ENCODE measurements at regions not wholly inside any gene's neighbourhood (a gene's known extent, or its start where the extent isn't known, plus 50 kb on each side); places are given as distances from the start of the nearest gene placed in this dataset.

- H3K9ac ChIP-seq (ENCODE audit: low read depth in 1 of 2, low read length in 2 of 2), result no peak overlapping the region
- H3K4me3 ChIP-seq (ENCODE audit: low read depth in 1 of 2, low read length in 2 of 2), result no peak overlapping the region
- H3K9me3 ChIP-seq (ENCODE audit: control insufficient read depth in 1 of 2, low read length in 2 of 2), result no peaks in the 10 kb centered on the region
- peaks cover 10 to 30% of the 10 kb centered on the region in 2 donors for H3K36me3 ChIP-seq (ENCODE audit: control insufficient read depth in 1 of 2, insufficient read depth in 2 of 2, low read length in 2 of 2)
- H3K27ac ChIP-seq (ENCODE audit: low read depth, low read length), result no peak overlapping the region
- H3K27me3 ChIP-seq (ENCODE audit: control insufficient read depth in 1 of 2, insufficient read depth in 2 of 2, low read length in 2 of 2), result no peaks in the 10 kb centered on the region
- H3K4me1 ChIP-seq (ENCODE audit: control insufficient read depth in 1 of 2, insufficient read depth in 2 of 2, low read length in 2 of 2), result no peaks in the 10 kb centered on the region
Observed at GRCh38 chr18:46262856-46263255, 158.7 kb downstream of the HAUS1 start.

- H3K9me3 ChIP-seq (ENCODE audit: control insufficient read depth in 1 of 2, low read length in 2 of 2), result no peaks in the 10 kb centered on the region
- no peaks in the 10 kb centered on the region for H3K4me1 ChIP-seq (ENCODE audit: control insufficient read depth in 1 of 2, insufficient read depth in 2 of 2, low read length in 2 of 2)
- no peaks in the 10 kb centered on the region for H3K27me3 ChIP-seq (ENCODE audit: control insufficient read depth in 1 of 2, insufficient read depth in 2 of 2, low read length in 2 of 2)
- H3K27ac ChIP-seq (ENCODE audit: low read depth, low read length), result no peak overlapping the region
- H3K9ac ChIP-seq (ENCODE audit: low read depth in 1 of 2, low read length in 2 of 2), result no peak overlapping the region
- H3K4me3 ChIP-seq (ENCODE audit: low read depth in 1 of 2, low read length in 2 of 2), result no peak overlapping the region
- H3K36me3 ChIP-seq (ENCODE audit: control insufficient read depth in 1 of 2, insufficient read depth in 2 of 2, low read length in 2 of 2), result peaks cover 10 to 30% of the 10 kb centered on the region in 2 donors
Observed at GRCh38 chr18:46264255-46264654, 160.1 kb downstream of the HAUS1 start.

GRCh38 chr18:46265196-46266156 lies 161.3 kb downstream of the HAUS1 start:
- H3K36me3 ChIP-seq (ENCODE audit: control insufficient read depth in 1 of 2, insufficient read depth in 2 of 2, low read length in 2 of 2), result peaks cover 10 to 30% of the 10 kb centered on the region in 2 donors
- H3K27me3 ChIP-seq (ENCODE audit: control insufficient read depth in 1 of 2, insufficient read depth in 2 of 2, low read length in 2 of 2), result no peaks in the 10 kb centered on the region
- H3K9ac ChIP-seq (ENCODE audit: low read depth in 1 of 2, low read length in 2 of 2), result no peak overlapping the region
- H3K9me3 ChIP-seq (ENCODE audit: control insufficient read depth in 1 of 2, low read length in 2 of 2), result no peaks in the 10 kb centered on the region
- no peaks in the 10 kb centered on the region for H3K4me1 ChIP-seq (ENCODE audit: control insufficient read depth in 1 of 2, insufficient read depth in 2 of 2, low read length in 2 of 2)
- H3K27ac ChIP-seq (ENCODE audit: low read depth, low read length), result no peak overlapping the region
- H3K4me3 ChIP-seq (ENCODE audit: low read depth in 1 of 2, low read length in 2 of 2), result no peak overlapping the region

- Histone ChIP-seq H3K4me3 (ENCODE audit: low read depth in 1 of 2, low read length in 2 of 2) (no peak overlapping the region), H3K4me1 (ENCODE audit: control insufficient read depth in 1 of 2, insufficient read depth in 2 of 2, low read length in 2 of 2) (no peaks in the 10 kb centered on the region), H3K27me3 (ENCODE audit: control insufficient read depth in 1 of 2, insufficient read depth in 2 of 2, low read length in 2 of 2) (no peaks in the 10 kb centered on the region), H3K9me3 (ENCODE audit: control insufficient read depth in 1 of 2, low read length in 2 of 2) (no peaks in the 10 kb centered on the region), H3K27ac (ENCODE audit: low read depth, low read length) (no peak overlapping the region), H3K9ac (ENCODE audit: low read depth in 1 of 2, low read length in 2 of 2) (no peak overlapping the region), H3K36me3 (ENCODE audit: control insufficient read depth in 1 of 2, insufficient read depth in 2 of 2, low read length in 2 of 2) (peaks cover 10 to 30% of the 10 kb centered on the region in 2 donors)
Observed at GRCh38 chr18:46266473-46266872, 162.3 kb downstream of the HAUS1 start.

GRCh38 chr18:46268671-46269070 lies 164.5 kb downstream of the HAUS1 start:
- Histone ChIP-seq H3K9ac (ENCODE audit: low read depth in 1 of 2, low read length in 2 of 2) (no peak overlapping the region), H3K4me1 (ENCODE audit: control insufficient read depth in 1 of 2, insufficient read depth in 2 of 2, low read length in 2 of 2) (no peaks in the 10 kb centered on the region), H3K27ac (ENCODE audit: low read depth, low read length) (no peak overlapping the region), H3K36me3 (ENCODE audit: control insufficient read depth in 1 of 2, insufficient read depth in 2 of 2, low read length in 2 of 2) (peaks cover 7 to 19% of the 10 kb centered on the region in 2 donors), H3K4me3 (ENCODE audit: low read depth in 1 of 2, low read length in 2 of 2) (no peak overlapping the region), H3K9me3 (ENCODE audit: control insufficient read depth in 1 of 2, low read length in 2 of 2) (no peaks in the 10 kb centered on the region), H3K27me3 (ENCODE audit: control insufficient read depth in 1 of 2, insufficient read depth in 2 of 2, low read length in 2 of 2) (no peaks in the 10 kb centered on the region)

GRCh38 chr18:46269275-46269674 lies 165.1 kb downstream of the HAUS1 start:
- Histone ChIP-seq H3K9me3 (ENCODE audit: control insufficient read depth in 1 of 2, low read length in 2 of 2) (no peaks in the 10 kb centered on the region), H3K27me3 (ENCODE audit: control insufficient read depth in 1 of 2, insufficient read depth in 2 of 2, low read length in 2 of 2) (no peaks in the 10 kb centered on the region), H3K36me3 (ENCODE audit: control insufficient read depth in 1 of 2, insufficient read depth in 2 of 2, low read length in 2 of 2) (peaks cover 7 to 14% of the 10 kb centered on the region in 2 donors), H3K4me3 (ENCODE audit: low read depth in 1 of 2, low read length in 2 of 2) (no peak overlapping the region), H3K9ac (ENCODE audit: low read depth in 1 of 2, low read length in 2 of 2) (no peak overlapping the region), H3K27ac (ENCODE audit: low read depth, low read length) (no peak overlapping the region), H3K4me1 (ENCODE audit: control insufficient read depth in 1 of 2, insufficient read depth in 2 of 2, low read length in 2 of 2) (no peaks in the 10 kb centered on the region)

- no peak overlapping the region for H3K4me3 ChIP-seq (ENCODE audit: low read depth in 1 of 2, low read length in 2 of 2)
- H3K27ac ChIP-seq (ENCODE audit: low read depth, low read length), result no peak overlapping the region
- H3K9me3 ChIP-seq (ENCODE audit: control insufficient read depth in 1 of 2, low read length in 2 of 2), result no peaks in the 10 kb centered on the region
- no peaks in the 10 kb centered on the region for H3K27me3 ChIP-seq (ENCODE audit: control insufficient read depth in 1 of 2, insufficient read depth in 2 of 2, low read length in 2 of 2)
- H3K9ac ChIP-seq (ENCODE audit: low read depth in 1 of 2, low read length in 2 of 2), result no peak overlapping the region
- H3K36me3 ChIP-seq (ENCODE audit: control insufficient read depth in 1 of 2, insufficient read depth in 2 of 2, low read length in 2 of 2), result peaks cover 0 to under 1% of the 10 kb centered on the region in 2 donors
- no peaks in the 10 kb centered on the region for H3K4me1 ChIP-seq (ENCODE audit: control insufficient read depth in 1 of 2, insufficient read depth in 2 of 2, low read length in 2 of 2)
Observed at GRCh38 chr18:46271488-46271887, 167.3 kb downstream of the HAUS1 start.

- Histone ChIP-seq H3K4me1 (ENCODE audit: control insufficient read depth in 1 of 2, insufficient read depth in 2 of 2, low read length in 2 of 2) (no peaks in the 10 kb centered on the region), H3K9ac (ENCODE audit: low read depth in 1 of 2, low read length in 2 of 2) (no peak overlapping the region), H3K4me3 (ENCODE audit: low read depth in 1 of 2, low read length in 2 of 2) (no peak overlapping the region), H3K36me3 (ENCODE audit: control insufficient read depth in 1 of 2, insufficient read depth in 2 of 2, low read length in 2 of 2) (no peaks in the 10 kb centered on the region), H3K9me3 (ENCODE audit: control insufficient read depth in 1 of 2, low read length in 2 of 2) (no peaks in the 10 kb centered on the region), H3K27ac (ENCODE audit: low read depth, low read length) (no peak overlapping the region), H3K27me3 (ENCODE audit: control insufficient read depth in 1 of 2, insufficient read depth in 2 of 2, low read length in 2 of 2) (no peaks in the 10 kb centered on the region)
Observed at GRCh38 chr18:46273861-46274260, 169.7 kb downstream of the HAUS1 start.

- Histone ChIP-seq H3K27ac (ENCODE audit: low read depth, low read length) (no peak overlapping the region), H3K4me1 (ENCODE audit: control insufficient read depth in 1 of 2, insufficient read depth in 2 of 2, low read length in 2 of 2) (no peaks in the 10 kb centered on the region), H3K4me3 (ENCODE audit: low read depth in 1 of 2, low read length in 2 of 2) (no peak overlapping the region), H3K27me3 (ENCODE audit: control insufficient read depth in 1 of 2, insufficient read depth in 2 of 2, low read length in 2 of 2) (no peaks in the 10 kb centered on the region), H3K9ac (ENCODE audit: low read depth in 1 of 2, low read length in 2 of 2) (no peak overlapping the region), H3K9me3 (ENCODE audit: control insufficient read depth in 1 of 2, low read length in 2 of 2) (no peaks in the 10 kb centered on the region), H3K36me3 (ENCODE audit: control insufficient read depth in 1 of 2, insufficient read depth in 2 of 2, low read length in 2 of 2) (no peaks in the 10 kb centered on the region)
Observed at GRCh38 chr18:46274266-46274665, 170.1 kb downstream of the HAUS1 start.

GRCh38 chr18:46275370-46275769 lies 171.2 kb downstream of the HAUS1 start:
- Histone ChIP-seq H3K4me1 (ENCODE audit: control insufficient read depth in 1 of 2, insufficient read depth in 2 of 2, low read length in 2 of 2) (no peaks in the 10 kb centered on the region), H3K27me3 (ENCODE audit: control insufficient read depth in 1 of 2, insufficient read depth in 2 of 2, low read length in 2 of 2) (no peaks in the 10 kb centered on the region), H3K27ac (ENCODE audit: low read depth, low read length) (no peak overlapping the region), H3K4me3 (ENCODE audit: low read depth in 1 of 2, low read length in 2 of 2) (no peak overlapping the region), H3K36me3 (ENCODE audit: control insufficient read depth in 1 of 2, insufficient read depth in 2 of 2, low read length in 2 of 2) (no peaks in the 10 kb centered on the region), H3K9ac (ENCODE audit: low read depth in 1 of 2, low read length in 2 of 2) (no peak overlapping the region), H3K9me3 (ENCODE audit: control insufficient read depth in 1 of 2, low read length in 2 of 2) (no peaks in the 10 kb centered on the region)

All from duodenal mucosa (tissue), 2 donors.